ENCODE measurements at regions not wholly inside any gene's neighbourhood (a gene's known extent, or its start where the extent isn't known, plus 50 kb on each side); places are given as distances from the start of the nearest gene placed in this dataset.

DNA sequence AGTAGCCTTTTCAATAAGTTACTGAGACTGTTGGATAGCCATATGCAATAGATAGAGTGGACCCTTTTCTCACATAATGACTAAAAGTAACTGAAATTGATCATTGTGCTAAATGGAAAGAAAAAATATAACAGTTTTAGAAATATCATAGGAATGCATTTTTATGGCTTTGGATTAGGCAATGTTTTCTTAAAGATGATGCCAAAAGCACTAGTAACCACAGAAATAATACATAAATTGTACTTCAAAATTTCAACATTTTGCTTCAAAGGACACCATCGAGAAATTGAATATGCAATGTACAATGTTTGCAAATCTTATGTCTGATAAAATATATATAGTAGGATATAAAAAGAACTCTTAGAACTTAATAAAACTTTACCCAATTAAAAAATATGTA is 1267.5 kb upstream of the CDH9 start:
- no peak overlapping the region for H3K4me2 ChIP-seq
- H3K4me3 ChIP-seq (ENCODE audit: low read depth in 2 of 2, low read length in 1 of 2), result no peak overlapping the region
- no peaks in the 10 kb centered on the region for H3K4me1 ChIP-seq (ENCODE audit: control insufficient read depth in 1 of 2, insufficient read depth in 2 of 2, low read depth in 1 of 2, low read length in 1 of 2)
- no peaks in the 10 kb centered on the region for H4K20me1 ChIP-seq (ENCODE audit: insufficient read depth)
- H3K36me3 ChIP-seq (replicated peaks in 1 of 2; ENCODE audit: control insufficient read depth in 1 of 2, insufficient read depth in 2 of 2, low read length in 1 of 2), result no peaks in the 10 kb centered on the region
- WGBS (ENCODE audit: low lambda C conversion rate), result 2% methylated on average over 1 of the region's 1 CpG
- H3K9me3 ChIP-seq, result no peaks in the 10 kb centered on the region
- no peaks in the 10 kb centered on the region for H3K9me2 ChIP-seq
- DNase-seq, result no peak
- no peak overlapping the region for H3K9ac ChIP-seq
- no peak overlapping the region for H2AFZ ChIP-seq (ENCODE audit: low read depth)
- no peaks in the 10 kb centered on the region for H3K79me2 ChIP-seq (ENCODE audit: insufficient read depth)
- POLR2A ChIA-PET, result no interaction called here
- H3K27ac ChIP-seq (ENCODE audit: low read depth in 2 of 2, low read length in 1 of 2), result no peak overlapping the region
- CTCF ChIA-PET, result no interaction called here
- TF ChIP-seq PBX3 (IDR thresholded peaks at IDR 0.05) (no peak), POLR2AphosphoS5 (IDR thresholded peaks at IDR 0.05; ENCODE audit: low read depth, low read length) (no peak), RAD21 (IDR thresholded peaks at IDR 0.05; ENCODE audit: low read length) (no peak), USF2 (IDR thresholded peaks at IDR 0.05; ENCODE audit: borderline replicate concordance, low read depth, low read length) (no peak)
- H3F3A ChIP-seq (replicated peaks; ENCODE audit: insufficient read depth), result no peaks in the 10 kb centered on the region
- no peaks in the 10 kb centered on the region for H3K27me3 ChIP-seq (ENCODE audit: insufficient read depth)

DNA sequence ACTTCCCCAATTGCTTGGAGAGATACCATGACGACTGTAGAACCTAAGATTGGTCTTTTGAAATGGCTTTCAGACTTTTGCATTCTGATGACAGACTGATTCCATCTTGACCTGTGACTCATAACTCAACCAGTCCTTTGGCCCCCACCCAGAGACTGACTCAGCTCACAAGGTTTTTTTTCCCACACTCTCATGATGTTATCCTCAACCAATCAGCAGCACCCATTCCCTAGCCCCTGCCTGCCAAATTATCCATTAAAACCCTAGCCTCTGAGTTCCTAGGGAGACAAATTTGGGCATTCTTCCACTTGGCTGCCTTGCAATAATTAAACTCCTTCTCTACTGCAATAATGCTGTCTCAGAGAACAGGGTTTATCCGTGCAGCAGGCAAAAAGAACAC is 1263.3 kb upstream of the CDH9 start:
- Histone ChIP-seq H3K9ac (no peak overlapping the region), H3K4me3 (ENCODE audit: low read depth in 2 of 2, low read length in 1 of 2) (no peak overlapping the region), H4K20me1 (ENCODE audit: insufficient read depth) (no peaks in the 10 kb centered on the region), H3K36me3 (replicated peaks in 1 of 2; ENCODE audit: control insufficient read depth in 1 of 2, insufficient read depth in 2 of 2, low read length in 1 of 2) (no peaks in the 10 kb centered on the region), H2AFZ (ENCODE audit: low read depth) (no peak overlapping the region), H3K4me2 (no peak overlapping the region), H3K9me2 (no peaks in the 10 kb centered on the region), H3K27ac (ENCODE audit: low read depth in 2 of 2, low read length in 1 of 2) (no peak overlapping the region), H3K79me2 (ENCODE audit: insufficient read depth) (no peaks in the 10 kb centered on the region), H3K9me3 (no peaks in the 10 kb centered on the region), H3K27me3 (ENCODE audit: insufficient read depth) (no peaks in the 10 kb centered on the region), H3K4me1 (ENCODE audit: control insufficient read depth in 1 of 2, insufficient read depth in 2 of 2, low read depth in 1 of 2, low read length in 1 of 2) (no peaks in the 10 kb centered on the region), H3F3A (replicated peaks; ENCODE audit: insufficient read depth) (no peaks in the 10 kb centered on the region)
- POLR2A ChIA-PET, result no interaction called here
- no peak for TF ChIP-seq EZH2phosphoT487 (IDR thresholded peaks at IDR 0.05; ENCODE audit: borderline replicate concordance, low read depth)
- no peak for TF ChIP-seq JUND (IDR thresholded peaks at IDR 0.05)
- no peak for TF ChIP-seq NFIC (IDR thresholded peaks at IDR 0.05; ENCODE audit: borderline replicate concordance)
- TF ChIP-seq RXRA (IDR thresholded peaks at IDR 0.05; ENCODE audit: borderline replicate concordance, low read depth), result no peak
- no peak for DNase-seq
- CTCF ChIA-PET, result no interaction called here
- 5% methylated on average over 2 of the region's 2 CpGs for WGBS (ENCODE audit: low lambda C conversion rate)

DNA sequence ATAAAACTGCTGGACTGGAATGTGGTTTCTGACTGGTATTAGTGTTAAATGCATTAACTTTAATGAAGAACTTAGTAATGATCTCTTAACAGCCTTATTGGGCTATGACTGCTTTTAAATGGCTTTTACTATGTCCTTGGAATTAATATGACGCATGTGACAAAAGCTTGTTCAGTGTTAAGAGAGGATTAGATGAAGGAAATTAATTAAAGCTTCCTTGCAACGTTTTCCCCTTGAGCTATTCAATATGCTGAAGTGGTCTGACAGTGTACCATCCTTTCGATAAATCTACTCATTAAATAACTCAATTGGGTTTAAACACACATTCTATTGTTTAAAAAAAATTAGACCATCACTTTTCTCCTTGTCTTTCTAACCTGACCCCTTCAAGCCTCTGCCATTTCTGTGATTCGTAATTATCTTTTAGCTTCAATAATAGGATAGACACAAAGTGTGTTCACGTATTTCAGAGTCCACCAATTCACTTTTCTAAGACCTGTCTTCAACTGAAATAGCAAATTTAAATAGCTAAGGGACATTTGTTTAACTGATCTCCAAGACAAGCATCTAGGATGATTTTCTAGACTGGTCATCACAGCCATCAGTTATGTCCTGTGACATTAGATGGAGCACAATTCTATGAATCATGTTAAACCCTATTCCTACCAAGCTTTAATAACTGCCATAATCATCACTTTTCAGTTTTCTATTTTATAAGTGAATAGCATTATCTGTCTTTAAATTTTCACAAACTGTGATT is 1258.0 kb upstream of the CDH9 start:
- no peak overlapping the region for H3K27ac ChIP-seq (ENCODE audit: low read depth in 2 of 2, low read length in 1 of 2)
- POLR2A ChIA-PET, result no interaction called here

More for the DNA sequence above, 1258.0 kb upstream of the CDH9 start:
- H3K36me3 ChIP-seq (replicated peaks in 1 of 2; ENCODE audit: control insufficient read depth in 1 of 2, insufficient read depth in 2 of 2, low read length in 1 of 2), result no peaks in the 10 kb centered on the region
- H3K9ac ChIP-seq, result no peak overlapping the region
- no peaks in the 10 kb centered on the region for H3K9me3 ChIP-seq
- CTCF ChIA-PET, result no interaction called here
- no peak for DNase-seq
- no peaks in the 10 kb centered on the region for H3F3A ChIP-seq (replicated peaks; ENCODE audit: insufficient read depth)
- H3K4me3 ChIP-seq (ENCODE audit: low read depth in 2 of 2, low read length in 1 of 2), result no peak overlapping the region
- no peaks in the 10 kb centered on the region for H3K9me2 ChIP-seq
- no peak overlapping the region for H2AFZ ChIP-seq (ENCODE audit: low read depth)
- WGBS (ENCODE audit: low lambda C conversion rate), result 10% methylated on average over 5 of the region's 5 CpGs
- no peaks in the 10 kb centered on the region for H3K4me1 ChIP-seq (ENCODE audit: control insufficient read depth in 1 of 2, insufficient read depth in 2 of 2, low read depth in 1 of 2, low read length in 1 of 2)
- no peaks in the 10 kb centered on the region for H4K20me1 ChIP-seq (ENCODE audit: insufficient read depth)
- TF ChIP-seq JUND (IDR thresholded peaks at IDR 0.05) (no peak), TAF1 (IDR thresholded peaks at IDR 0.05; ENCODE audit: borderline replicate concordance, low read depth, low read length) (no peak), FOSL2 (IDR thresholded peaks at IDR 0.05; ENCODE audit: borderline replicate concordance, low read depth) (no peak), NFIC (IDR thresholded peaks at IDR 0.05; ENCODE audit: borderline replicate concordance) (no peak), TEAD4 (IDR thresholded peaks at IDR 0.05; ENCODE audit: borderline replicate concordance, insufficient read depth) (no peak), RAD21 (IDR thresholded peaks at IDR 0.05; ENCODE audit: low read length) (no peak), PBX3 (IDR thresholded peaks at IDR 0.05) (no peak), CHD2 (IDR thresholded peaks at IDR 0.05; ENCODE audit: low read length, partially characterized antibody) (no peak), EP300 (IDR thresholded peaks at IDR 0.05; ENCODE audit: borderline replicate concordance in 1 of 2, low read depth in 1 of 2, low read length in 1 of 2) (no peak)
- TF ChIP-seq, protein P1, sequence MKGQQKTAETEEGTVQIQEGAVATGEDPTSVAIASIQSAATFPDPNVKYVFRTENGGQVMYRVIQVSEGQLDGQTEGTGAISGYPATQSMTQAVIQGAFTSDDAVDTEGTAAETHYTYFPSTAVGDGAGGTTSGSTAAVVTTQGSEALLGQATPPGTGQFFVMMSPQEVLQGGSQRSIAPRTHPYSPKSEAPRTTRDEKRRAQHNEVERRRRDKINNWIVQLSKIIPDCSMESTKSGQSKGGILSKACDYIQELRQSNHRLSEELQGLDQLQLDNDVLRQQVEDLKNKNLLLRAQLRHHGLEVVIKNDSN (IDR thresholded peaks at IDR 0.05; ENCODE audit: borderline replicate concordance, low read depth), result no peak
- no peaks in the 10 kb centered on the region for H3K79me2 ChIP-seq (ENCODE audit: insufficient read depth)
- H3K27me3 ChIP-seq (ENCODE audit: insufficient read depth), result no peaks in the 10 kb centered on the region
- H3K4me2 ChIP-seq, result no peak overlapping the region

Measured in SK-N-SH (cell line).